Vagina (tissue), 2 donors: ENCODE measurements at regions not wholly inside any gene's neighbourhood (a gene's known extent, or its start where the extent isn't known, plus 50 kb on each side); places are given as distances from the start of the nearest gene placed in this dataset.
A peak's percentile ranks its signal among the peaks of the same experiment; 100 is the strongest.

Experiments used
- DNase-seq, 2 donors: peaks; one replicate each; pipeline ENCODE4 v3.0.0-alpha.2; 2017; ENCODE audit errors: extremely low spot score in 2 of 2
- H3K27ac ChIP-seq: fragments of 200-600 bp; sonication (generic); one replicate; pipeline ENCODE4 v1.5.1; 2019
- H3K27me3 ChIP-seq: fragments of 200-600 bp; sonication (generic); one replicate; pipeline ENCODE4 v1.5.1; 2019
- H3K36me3 ChIP-seq, 2 donors: fragments of 200-600 bp; sonication (generic); one replicate each; pipeline ENCODE4 v1.5.1; 2017 to 2019
- H3K4me1 ChIP-seq: fragments of 200-600 bp; sonication (generic); one replicate; pipeline ENCODE4 v1.5.1; 2019
- H3K4me3 ChIP-seq, 2 donors: fragments of 200-600 bp; sonication (generic); 1 replicate in 1 of 2; 2 replicates in 1 of 2; pipeline ENCODE4 v1.5.1; 2016 to 2019
- H3K9me3 ChIP-seq: fragments of 200-600 bp; sonication (generic); one replicate; pipeline ENCODE4 v1.5.1; 2019
- CTCF ChIP-seq, 3 experiments: fragments of 450-650 bp in 2 of 3; fragments of 200-600 bp in 1 of 3; sonication (generic) in 1 of 3; IDR thresholded peaks; one replicate each; pipeline ENCODE4 v1.5.1; 2017 to 2019; ENCODE audit warnings: antibody characterized with exemption in 3 of 3, mild to moderate bottlenecking in 2 of 3, moderate library complexity in 2 of 3
- POLR2A ChIP-seq, 2 donors: fragments of 450-650 bp; IDR thresholded peaks; one replicate each; pipeline ENCODE4 v1.6.1; 2017; ENCODE audit warnings: antibody characterized with exemption in 2 of 2, mild to moderate bottlenecking in 2 of 2, moderate library complexity in 2 of 2
- POLR2AphosphoS5 ChIP-seq, 2 donors: sonication (generic); formaldehyde crosslinking; IDR thresholded peaks; one replicate each; pipeline ENCODE4 v1.9.0; 2017; ENCODE audit warnings: antibody characterized with exemption in 2 of 2, mild to moderate bottlenecking in 2 of 2, low read depth in 1 of 2; ENCODE audit not compliant: insufficient read depth in 1 of 2
- intact Hi-C: fragments of 100-400 bp; cut with DNase I; formaldehyde crosslinking; loops from one replicate; pipeline ENCODE4 v1.15.1; 2023

DNA sequence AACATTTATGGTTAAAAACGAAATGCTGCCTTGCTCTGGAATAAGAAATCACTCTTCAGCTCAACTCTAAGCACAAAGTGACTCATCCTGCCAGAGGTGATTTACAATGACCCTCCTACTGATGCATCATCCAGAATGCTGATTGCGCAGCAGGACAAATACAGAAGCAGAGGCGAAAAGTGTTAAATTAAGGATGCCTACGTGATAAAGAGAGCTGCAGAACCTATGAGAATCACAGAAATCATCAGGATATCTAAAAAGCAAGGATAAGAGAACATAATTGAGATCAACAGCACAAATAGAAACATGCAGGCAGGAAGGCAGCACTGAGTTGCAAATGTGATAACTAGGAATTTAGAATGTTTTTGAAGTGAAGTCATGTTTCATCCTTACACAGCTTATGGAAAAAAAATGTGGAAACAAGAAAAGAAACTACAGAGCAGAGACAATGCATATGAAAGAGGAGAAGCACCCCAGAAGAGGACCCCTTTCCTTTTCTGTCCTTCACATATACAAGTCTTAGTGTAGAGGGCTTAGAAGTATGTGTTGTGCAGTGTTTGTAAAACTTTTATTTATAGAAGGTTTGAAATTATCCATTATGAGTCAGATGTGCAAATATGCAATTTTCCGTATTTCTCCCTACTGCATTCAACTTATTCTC lies 188.4 kb downstream of the SLC7A11 start:
- intact Hi-C loops = no loop called here
- no peaks in the 10 kb centered on the region for H3K9me3 ChIP-seq
- TF ChIP-seq POLR2AphosphoS5 (IDR thresholded peaks at IDR 0.05; ENCODE audit: insufficient read depth in 1 of 2, low read depth in 1 of 2) = peak in 1 of 2 donors; percentile 48
- no peak for TF ChIP-seq POLR2A (IDR thresholded peaks at IDR 0.05)
- no peak for TF ChIP-seq CTCF (IDR thresholded peaks at IDR 0.05)

GRCh38 chr4:138052806-138053632 lies 189.1 kb downstream of the SLC7A11 start:
- Histone ChIP-seq H3K9me3 (no peaks in the 10 kb centered on the region), H3K4me1 (peaks cover 22% of the 10 kb centered on the region), H3K27ac (peak overlapping the region; percentile 65), H3K36me3 (no peaks in the 10 kb centered on the region), H3K4me3 (no peak overlapping the region), H3K27me3 (no peaks in the 10 kb centered on the region)
- intact Hi-C loops = no loop called here
- no peak for TF ChIP-seq POLR2AphosphoS5 (IDR thresholded peaks at IDR 0.05; ENCODE audit: insufficient read depth in 1 of 2, low read depth in 1 of 2)
- TF ChIP-seq CTCF (IDR thresholded peaks at IDR 0.05) = no peak
- no peak for TF ChIP-seq POLR2A (IDR thresholded peaks at IDR 0.05)
- DNase-seq = no peak

More for the DNA sequence above, 188.4 kb downstream of the SLC7A11 start:
- no peaks in the 10 kb centered on the region for H3K36me3 ChIP-seq
- no peak for DNase-seq
- H3K27ac ChIP-seq = peak overlapping the region; percentile 65
- no peaks in the 10 kb centered on the region for H3K27me3 ChIP-seq
- H3K4me1 ChIP-seq = peaks cover 22% of the 10 kb centered on the region
- H3K4me3 ChIP-seq = no peak overlapping the region

- peaks cover 22% of the 10 kb centered on the region for H3K4me1 ChIP-seq
- no peak for TF ChIP-seq POLR2A (IDR thresholded peaks at IDR 0.05)
- no peak for TF ChIP-seq POLR2AphosphoS5 (IDR thresholded peaks at IDR 0.05; ENCODE audit: insufficient read depth in 1 of 2, low read depth in 1 of 2)
- TF ChIP-seq CTCF (IDR thresholded peaks at IDR 0.05) = no peak
Observed at GRCh38 chr4:138051157-138051556, 191.0 kb downstream of the SLC7A11 start.

DNA sequence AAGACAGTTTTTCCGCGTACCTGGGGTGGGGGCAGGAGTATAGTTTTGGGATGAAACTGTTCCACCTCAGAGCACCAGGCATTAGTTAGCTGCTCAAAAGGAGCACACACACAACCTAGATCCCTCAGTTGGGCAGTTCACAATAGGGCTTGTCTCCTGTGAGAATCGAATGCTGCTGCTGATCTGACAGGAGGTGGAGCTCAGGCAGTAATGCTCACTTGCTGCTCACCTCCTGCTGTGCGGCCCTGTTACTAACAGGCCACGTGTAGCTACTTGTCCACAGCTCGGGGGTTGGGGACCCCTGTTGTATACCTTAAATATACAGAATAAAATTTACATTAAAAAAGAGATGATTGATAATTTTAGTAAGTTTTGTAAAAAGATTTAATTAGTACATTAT lies 191.5 kb downstream of the SLC7A11 start:
- no peak for DNase-seq
- Histone ChIP-seq H3K36me3 (no peaks in the 10 kb centered on the region), H3K9me3 (no peaks in the 10 kb centered on the region), H3K27ac (no peak overlapping the region), H3K4me1 (peaks cover 22% of the 10 kb centered on the region), H3K4me3 (no peak overlapping the region), H3K27me3 (no peaks in the 10 kb centered on the region)
- intact Hi-C loops = no loop called here
- TF ChIP-seq POLR2A (IDR thresholded peaks at IDR 0.05) (no peak), CTCF (IDR thresholded peaks at IDR 0.05) (no peak), POLR2AphosphoS5 (IDR thresholded peaks at IDR 0.05; ENCODE audit: insufficient read depth in 1 of 2, low read depth in 1 of 2) (no peak)

More at GRCh38 chr4:138051157-138051556, 191.0 kb downstream of the SLC7A11 start:
- no peak for DNase-seq
- Histone ChIP-seq H3K27ac (no peak overlapping the region), H3K9me3 (no peaks in the 10 kb centered on the region), H3K36me3 (no peaks in the 10 kb centered on the region), H3K27me3 (no peaks in the 10 kb centered on the region), H3K4me3 (no peak overlapping the region)
- intact Hi-C loops = no loop called here

GRCh38 chr4:138049355-138049754 lies 192.8 kb downstream of the SLC7A11 start:
- Histone ChIP-seq H3K27me3 (no peaks in the 10 kb centered on the region), H3K4me3 (no peak overlapping the region), H3K4me1 (peaks cover 16% of the 10 kb centered on the region), H3K36me3 (no peaks in the 10 kb centered on the region), H3K27ac (no peak overlapping the region), H3K9me3 (no peaks in the 10 kb centered on the region)
- TF ChIP-seq POLR2A (IDR thresholded peaks at IDR 0.05) = no peak
- TF ChIP-seq CTCF (IDR thresholded peaks at IDR 0.05) = no peak
- no peak for TF ChIP-seq POLR2AphosphoS5 (IDR thresholded peaks at IDR 0.05; ENCODE audit: insufficient read depth in 1 of 2, low read depth in 1 of 2)
- DNase-seq = no peak
- intact Hi-C loops = no loop called here
